ENCODE measurements at regions not wholly inside any gene's neighbourhood (a gene's known extent, or its start where the extent isn't known, plus 50 kb on each side); places are given as distances from the start of the nearest gene placed in this dataset.

DNA sequence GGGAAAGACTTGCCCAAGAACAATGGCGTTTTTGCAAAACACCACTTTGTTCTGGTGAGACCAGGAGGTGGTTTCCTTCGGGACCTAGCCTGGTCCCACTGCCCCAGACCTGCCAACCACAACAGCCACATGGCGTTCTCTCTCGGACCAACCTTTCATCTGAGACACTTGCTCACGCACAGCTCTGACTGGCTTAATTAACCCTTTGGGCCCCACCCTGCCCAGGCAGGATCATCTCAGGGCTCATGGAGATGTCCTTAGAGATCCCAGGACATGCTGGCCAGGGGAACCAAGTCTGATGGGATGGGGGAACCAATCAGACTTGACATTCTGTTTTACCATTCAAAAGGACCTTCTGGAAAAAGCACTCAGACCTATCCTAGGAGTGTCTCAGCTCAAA is 97.8 kb upstream of the SLC2A1 start:
- TF ChIP-seq EP300 (IDR thresholded peaks at IDR 0.05) (no peak), POLR2A (IDR thresholded peaks at IDR 0.05) (no peak)
- TF ChIP-seq, protein P1, sequence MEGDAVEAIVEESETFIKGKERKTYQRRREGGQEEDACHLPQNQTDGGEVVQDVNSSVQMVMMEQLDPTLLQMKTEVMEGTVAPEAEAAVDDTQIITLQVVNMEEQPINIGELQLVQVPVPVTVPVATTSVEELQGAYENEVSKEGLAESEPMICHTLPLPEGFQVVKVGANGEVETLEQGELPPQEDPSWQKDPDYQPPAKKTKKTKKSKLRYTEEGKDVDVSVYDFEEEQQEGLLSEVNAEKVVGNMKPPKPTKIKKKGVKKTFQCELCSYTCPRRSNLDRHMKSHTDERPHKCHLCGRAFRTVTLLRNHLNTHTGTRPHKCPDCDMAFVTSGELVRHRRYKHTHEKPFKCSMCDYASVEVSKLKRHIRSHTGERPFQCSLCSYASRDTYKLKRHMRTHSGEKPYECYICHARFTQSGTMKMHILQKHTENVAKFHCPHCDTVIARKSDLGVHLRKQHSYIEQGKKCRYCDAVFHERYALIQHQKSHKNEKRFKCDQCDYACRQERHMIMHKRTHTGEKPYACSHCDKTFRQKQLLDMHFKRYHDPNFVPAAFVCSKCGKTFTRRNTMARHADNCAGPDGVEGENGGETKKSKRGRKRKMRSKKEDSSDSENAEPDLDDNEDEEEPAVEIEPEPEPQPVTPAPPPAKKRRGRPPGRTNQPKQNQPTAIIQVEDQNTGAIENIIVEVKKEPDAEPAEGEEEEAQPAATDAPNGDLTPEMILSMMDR (IDR thresholded peaks at IDR 0.05) = no peak
